NCI-H2107 treated with DMSO at 0.1 percent for 48 hours (cell line): ENCODE measurements at regions not wholly inside any gene's neighbourhood (a gene's known extent, or its start where the extent isn't known, plus 50 kb on each side); places are given as distances from the start of the nearest gene placed in this dataset.
"Not testable (repeated sequence)": the region's sequence is repeated elsewhere in the genome, so short reads cannot be mapped to it uniquely, and the experiment has no call there.

Experiments
- DNase-seq: peaks from one replicate; lab custom pipeline; 2025; ENCODE audit not compliant: unreplicated experiment; lab: John Stamatoyannopoulos, UW

GRCh38 chrX:131881194-131881593, 141.9 kb upstream of the STK26 start:
- no peak for DNase-seq

- DNase-seq: not testable (repeated sequence)
These were observed 138.1 kb upstream of the STK26 start for GRCh38 chrX:131885042-131885441.

- DNase-seq: not testable (repeated sequence)
These were observed 129.2 kb upstream of the STK26 start for GRCh38 chrX:131893857-131894256.

- DNase-seq: no peak
These were observed 128.1 kb upstream of the STK26 start for GRCh38 chrX:131894995-131895394.

- no peak for DNase-seq
These were observed 127.3 kb upstream of the STK26 start for GRCh38 chrX:131895807-131896206.

GRCh38 chrX:131901546-131901945, 121.6 kb upstream of the STK26 start:
- DNase-seq: peak; percentile 72

- DNase-seq: no peak
These were observed 115.4 kb upstream of the STK26 start for GRCh38 chrX:131907488-131908314.

- DNase-seq: no peak
These were observed 112.5 kb upstream of the STK26 start for GRCh38 chrX:131910586-131910985.

- DNase-seq: no peak
These were observed 107.6 kb upstream of the STK26 start for GRCh38 chrX:131915488-131915887.

GRCh38 chrX:131917588-131917987, 105.5 kb upstream of the STK26 start:
- no peak for DNase-seq

- DNase-seq: no peak
These were observed 104.3 kb upstream of the STK26 start for GRCh38 chrX:131918839-131919238.

- DNase-seq: no peak
These were observed 99.4 kb upstream of the STK26 start for GRCh38 chrX:131923614-131924250.

GRCh38 chrX:131938749-131939148, 84.4 kb upstream of the STK26 start:
- no peak for DNase-seq

- DNase-seq: no peak
These were observed 81.1 kb upstream of the STK26 start for GRCh38 chrX:131942034-131942433.

- DNase-seq: no peak
These were observed 77.9 kb upstream of the STK26 start for GRCh38 chrX:131944936-131945902.

- no peak for DNase-seq
These were observed 71.9 kb upstream of the STK26 start for GRCh38 chrX:131951166-131951565.

GRCh38 chrX:131955099-131955777, 67.9 kb upstream of the STK26 start:
- no peak for DNase-seq

GRCh38 chrX:131958724-131959123, 64.4 kb upstream of the STK26 start:
- no peak for DNase-seq

- no peak for DNase-seq
These were observed 52.8 kb upstream of the STK26 start for GRCh38 chrX:131970347-131970746.
